Globus pallidus (tissue), 1 donor: ENCODE measurements at regions not wholly inside any gene's neighbourhood (a gene's known extent, or its start where the extent isn't known, plus 50 kb on each side); places are given as distances from the start of the nearest gene placed in this dataset.

Experiments used
- DNase-seq: peaks from one replicate; pipeline ENCODE4 v3.0.0-alpha.2; 2015; ENCODE audit warnings: low spot score

GRCh38 chr12:43097471-43097870, 454.5 kb downstream of the ADAMTS20 start:
- DNase-seq, result no peak

GRCh38 chr12:43095669-43096280, 456.2 kb downstream of the ADAMTS20 start:
- DNase-seq, result no peak

- no peak for DNase-seq
Observed at GRCh38 chr12:43094886-43095575, 457.0 kb downstream of the ADAMTS20 start.

GRCh38 chr12:43090981-43091380, 461.0 kb downstream of the ADAMTS20 start:
- DNase-seq, result no peak

- DNase-seq, result no peak
Observed at GRCh38 chr12:43087195-43088091, 464.6 kb downstream of the ADAMTS20 start.

- no peak for DNase-seq
Observed at GRCh38 chr12:43079476-43079875, 472.5 kb downstream of the ADAMTS20 start.

- no peak for DNase-seq
Observed at GRCh38 chr12:43078976-43079375, 473.0 kb downstream of the ADAMTS20 start.

GRCh38 chr12:43072431-43072830, 479.6 kb downstream of the ADAMTS20 start:
- DNase-seq, result no peak

- DNase-seq, result no peak
Observed at GRCh38 chr12:43069768-43070221, 480.2 kb upstream of the PRICKLE1 start.

GRCh38 chr12:43066471-43066870, 476.9 kb upstream of the PRICKLE1 start:
- no peak for DNase-seq

GRCh38 chr12:43063650-43064049, 474.1 kb upstream of the PRICKLE1 start:
- no peak for DNase-seq

- no peak for DNase-seq
Observed at GRCh38 chr12:43062201-43062895, 472.8 kb upstream of the PRICKLE1 start.

- no peak for DNase-seq
Observed at GRCh38 chr12:43060742-43061141, 471.2 kb upstream of the PRICKLE1 start.

- no peak for DNase-seq
Observed at GRCh38 chr12:43058616-43059015, 469.1 kb upstream of the PRICKLE1 start.

GRCh38 chr12:43057566-43057965, 468.0 kb upstream of the PRICKLE1 start:
- no peak for DNase-seq

GRCh38 chr12:43054085-43054484, 464.5 kb upstream of the PRICKLE1 start:
- DNase-seq, result no peak

- DNase-seq, result no peak
Observed at GRCh38 chr12:43052441-43052840, 462.9 kb upstream of the PRICKLE1 start.

- no peak for DNase-seq
Observed at GRCh38 chr12:43044241-43044640, 454.7 kb upstream of the PRICKLE1 start.

- no peak for DNase-seq
Observed at GRCh38 chr12:43038991-43039390, 449.4 kb upstream of the PRICKLE1 start.

- DNase-seq, result no peak
Observed at GRCh38 chr12:43029971-43030370, 440.4 kb upstream of the PRICKLE1 start.

- DNase-seq, result no peak
Observed at GRCh38 chr12:43028826-43029225, 439.3 kb upstream of the PRICKLE1 start.

- DNase-seq, result no peak
Observed at GRCh38 chr12:43022838-43023237, 433.3 kb upstream of the PRICKLE1 start.
